ENCODE measurements at regions not wholly inside any gene's neighbourhood (a gene's known extent, or its start where the extent isn't known, plus 50 kb on each side); places are given as distances from the start of the nearest gene placed in this dataset.

GRCh38 chr5:175141421-175141820 is 302.6 kb downstream of the DRD1 start (continued):
- TF ChIP-seq GATA3 (IDR thresholded peaks at IDR 0.05; ENCODE audit: borderline replicate concordance): no peak

GRCh38 chr5:175133185-175133584 is 310.8 kb downstream of the DRD1 start:
- ATAC-seq (no peak), DNase-seq (ENCODE audit: low read depth in 1 of 2, low spot score in 1 of 2) (peak in 1 of 2 experiments; percentile 16), FAIRE-seq (no peak)
- no peaks in the 10 kb centered on the region; the same call in 2 of the 3 replicates for H3K9me3 ChIP-seq
- H3K4me2 ChIP-seq: no peak overlapping the region
- no peaks in the 10 kb centered on the region for H3K4me1 ChIP-seq
- H3K4me3 ChIP-seq: no peak overlapping the region
- ChIA-PET POLR2A (no interaction called here), CTCF (no interaction called here)
- H3K27ac ChIP-seq: no peak overlapping the region
- TF ChIP-seq USF2 (IDR thresholded peaks at IDR 0.05): no peak
- no peak for TF ChIP-seq ZC3H11A (IDR thresholded peaks at IDR 0.05)
- TF ChIP-seq SMC3 (IDR thresholded peaks at IDR 0.05): peak; percentile 30; the same call in 1 of the 3 replicates
- no peak for TF ChIP-seq EHMT2 (IDR thresholded peaks at IDR 0.05; ENCODE audit: low read depth)
- TF ChIP-seq RAD21 (conservative IDR thresholded peaks at IDR 0.05 in 1 of 2, IDR thresholded peaks at IDR 0.05 in 1 of 2): peak; percentile 36; a peak in 1 of 5 replicates
- no peak for TF ChIP-seq TP53 (CRISPR knock-in tag; IDR thresholded peaks at IDR 0.05)
- TF ChIP-seq FOSL2 (IDR thresholded peaks at IDR 0.05): no peak
- no peak for TF ChIP-seq FOSL2 (CRISPR knock-in tag; IDR thresholded peaks at IDR 0.05)
- TF ChIP-seq CHD4 (IDR thresholded peaks at IDR 0.05; ENCODE audit: borderline replicate concordance): no peak
- TF ChIP-seq PBX3 (IDR thresholded peaks at IDR 0.05): no peak
- TF ChIP-seq MYC (IDR thresholded peaks at IDR 0.05; ENCODE audit: borderline replicate concordance, low read length): no peak
- 37% methylated on average over 5 of the region's 5 CpGs for WGBS (ENCODE audit: missing lambda C conversion rate)

GRCh38 chr5:175131432-175131831 is 312.6 kb downstream of the DRD1 start:
- TF ChIP-seq FOSL2 (IDR thresholded peaks at IDR 0.05): no peak
- no peak for TF ChIP-seq FOSL2 (CRISPR knock-in tag; IDR thresholded peaks at IDR 0.05)
- TF ChIP-seq CBX2 (IDR thresholded peaks at IDR 0.05; ENCODE audit: borderline replicate concordance, low read depth): no peak
- TF ChIP-seq RCOR1 (IDR thresholded peaks at IDR 0.05; ENCODE audit: low read depth, low read length): no peak
- TF ChIP-seq HEYL (CRISPR knock-in tag; IDR thresholded peaks at IDR 0.05): no peak
- no peak for TF ChIP-seq HOXA7 (CRISPR knock-in tag; IDR thresholded peaks at IDR 0.05)
- no peak for TF ChIP-seq EP300 (IDR thresholded peaks at IDR 0.05)
- TF ChIP-seq PBX3 (IDR thresholded peaks at IDR 0.05): no peak
- no peak for DNase-seq (ENCODE audit: low read depth in 1 of 2, low spot score in 1 of 2)
- Histone ChIP-seq H3K4me1 (no peaks in the 10 kb centered on the region), H3K27ac (no peak overlapping the region), H3K9me3 (no peaks in the 10 kb centered on the region), H3K4me3 (no peak overlapping the region), H3K4me2 (no peak overlapping the region)
- 55% methylated on average over 5 of the region's 8 CpGs for WGBS (ENCODE audit: missing lambda C conversion rate)
- ChIA-PET CTCF (interaction anchor here (1.0 kb wide), 1 partner anchor 313 kb away, joined by 3 read pairs; the partner anchor contains the start of gene DRD1), POLR2A (no interaction called here)
- no peak for FAIRE-seq
- ATAC-seq: no peak

- Histone ChIP-seq H3K4me3 (no peak overlapping the region), H3K27ac (no peak overlapping the region), H3K4me2 (no peak overlapping the region), H3K4me1 (no peaks in the 10 kb centered on the region), H3K9me3 (no peaks in the 10 kb centered on the region)
- CTCF ChIA-PET: no interaction called here
- 63% methylated on average over 4 of the region's 4 CpGs for WGBS (ENCODE audit: missing lambda C conversion rate)
- FAIRE-seq (no peak), ATAC-seq (no peak), DNase-seq (ENCODE audit: low read depth in 1 of 2, low spot score in 1 of 2) (no peak)
- TF ChIP-seq, protein P1, sequence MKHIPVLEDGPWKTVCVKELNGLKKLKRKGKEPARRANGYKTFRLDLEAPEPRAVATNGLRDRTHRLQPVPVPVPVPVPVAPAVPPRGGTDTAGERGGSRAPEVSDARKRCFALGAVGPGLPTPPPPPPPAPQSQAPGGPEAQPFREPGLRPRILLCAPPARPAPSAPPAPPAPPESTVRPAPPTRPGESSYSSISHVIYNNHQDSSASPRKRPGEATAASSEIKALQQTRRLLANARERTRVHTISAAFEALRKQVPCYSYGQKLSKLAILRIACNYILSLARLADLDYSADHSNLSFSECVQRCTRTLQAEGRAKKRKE (CRISPR knock-in tag; IDR thresholded peaks at IDR 0.05; ENCODE audit: low read depth): no peak
- POLR2A ChIA-PET: no interaction called here
Measured at GRCh38 chr5:175129619-175130018, 314.4 kb downstream of the DRD1 start.

Data from A549 (cell line).